Smooth muscle cell (in vitro differentiated cells): ENCODE measurements at regions not wholly inside any gene's neighbourhood (a gene's known extent, or its start where the extent isn't known, plus 50 kb on each side); places are given as distances from the start of the nearest gene placed in this dataset.

Experiments
- DNase-seq: peaks from one replicate; lab custom pipeline; 2025; ENCODE audit not compliant: unreplicated experiment; lab: John Stamatoyannopoulos, UW
- H2AFZ ChIP-seq: fragments of 200-600 bp; sonication (generic); 2 replicates; pipeline ENCODE4 v1.6.0; 2016; ENCODE audit warnings: antibody characterized with exemption, low read depth, mild to moderate bottlenecking
- H3F3A ChIP-seq: fragments of 200-600 bp; sonication (generic); 2 replicates; pipeline ENCODE4 v1.6.0; 2017; ENCODE audit warnings: antibody characterized with exemption, low read depth
- H3K27ac ChIP-seq: fragments of 200-600 bp; sonication (generic); 2 replicates; pipeline ENCODE4 v1.5.1; 2016; ENCODE audit warnings: low read depth, mild to moderate bottlenecking
- H3K27me3 ChIP-seq: fragments of 200-600 bp; sonication (generic); 2 replicates; pipeline ENCODE4 v1.6.1; 2016; ENCODE audit warnings: low read depth, mild to moderate bottlenecking
- H3K36me3 ChIP-seq: fragments of 200-600 bp; sonication (generic); 2 replicates; pipeline ENCODE4 v1.5.1; 2016; ENCODE audit warnings: low read depth
- H3K4me1 ChIP-seq: fragments of 200-600 bp; sonication (generic); 2 replicates; pipeline ENCODE4 v1.5.1; 2016; ENCODE audit warnings: low read depth
- H3K4me2 ChIP-seq: fragments of 200-600 bp; sonication (generic); 2 replicates; pipeline ENCODE4 v1.6.0; 2016; ENCODE audit warnings: mild to moderate bottlenecking
- H3K4me3 ChIP-seq: fragments of 200-600 bp; sonication (generic); 2 replicates; pipeline ENCODE4 v1.5.1; 2016; ENCODE audit warnings: mild to moderate bottlenecking
- H3K79me2 ChIP-seq: fragments of 200-600 bp; sonication (generic); 2 replicates; pipeline ENCODE4 v1.6.0; 2016; ENCODE audit warnings: low read depth, mild to moderate bottlenecking
- H3K9ac ChIP-seq: fragments of 200-600 bp; sonication (generic); 2 replicates; pipeline ENCODE4 v1.6.0; 2016; ENCODE audit warnings: low read depth
- H3K9me3 ChIP-seq: fragments of 200-600 bp; sonication (generic); replicated peaks from 2 replicates; pipeline ENCODE4 v1.5.1; 2016; ENCODE audit warnings: low read depth
- H4K20me1 ChIP-seq: fragments of 200-600 bp; sonication (generic); 2 replicates; pipeline ENCODE4 v1.6.0; 2016; ENCODE audit warnings: low read depth
- WGBS: methylation state at CpG from one replicate; pipeline ENCODE4 v1.1.7; 2016; ENCODE audit warnings: low lambda C conversion rate; 5-methylcytosine and 5-hydroxymethylcytosine counted together
- TF ChIP-seq, protein P1 (sequence below): fragments of 200-600 bp; sonication (generic); IDR thresholded peaks from 2 replicates; pipeline ENCODE4 v1.5.1; 2017; ENCODE audit warnings: borderline replicate concordance, mild to moderate bottlenecking, antibody characterized with exemption; ENCODE audit not compliant: insufficient read depth, poor library complexity, severe bottlenecking

DNA sequence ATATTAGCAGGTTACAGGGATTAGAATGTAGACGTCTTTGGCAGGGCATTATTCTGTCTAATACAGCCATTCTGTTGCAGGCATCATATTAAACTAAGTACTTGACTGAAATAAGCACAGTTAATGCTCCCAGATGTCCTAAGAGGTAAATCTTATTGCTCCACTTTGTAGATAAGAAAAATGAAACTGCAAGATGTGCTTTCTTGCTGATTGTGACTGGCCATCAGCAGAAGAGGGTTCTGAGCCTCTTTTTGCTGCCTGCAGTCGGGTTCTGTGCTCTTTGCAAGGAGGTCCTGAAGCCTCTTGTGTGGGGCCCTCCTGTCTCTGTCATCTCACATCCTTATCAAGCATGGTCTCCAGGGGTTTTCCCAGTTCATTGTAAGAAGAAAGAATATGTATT, 167.1 kb downstream of the KCNJ2 start:
- H3K36me3 ChIP-seq: no peaks in the 10 kb centered on the region
- no peaks in the 10 kb centered on the region for H3K9me3 ChIP-seq
- WGBS: 45% methylated on average over 2 of the region's 2 CpGs

DNA sequence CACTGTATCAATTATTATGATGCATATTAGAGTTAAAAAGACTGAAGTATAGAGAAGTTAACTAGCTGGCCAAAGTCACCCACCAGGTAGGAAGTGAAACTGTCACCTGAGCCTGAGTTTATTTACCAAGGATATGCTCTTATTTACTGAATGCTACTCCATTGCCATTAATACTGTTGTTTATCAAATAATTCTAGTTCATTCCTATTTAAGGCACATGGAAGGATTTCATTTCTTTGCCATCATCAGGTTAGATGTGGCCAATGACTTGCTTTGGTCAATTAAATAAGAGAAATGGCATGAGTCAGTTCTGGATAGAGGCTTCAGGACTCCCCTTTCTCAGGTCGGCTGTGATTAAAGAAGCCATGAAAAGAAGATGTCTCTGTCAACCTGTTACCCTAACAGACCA, 169.6 kb downstream of the KCNJ2 start:
- no peaks in the 10 kb centered on the region for H3K4me1 ChIP-seq
- WGBS: 95% methylated on average over 1 of the region's 1 CpG
- H3K9ac ChIP-seq: no peak overlapping the region
- no peak for DNase-seq
- no peaks in the 10 kb centered on the region for H3K9me3 ChIP-seq
- H3K4me2 ChIP-seq: no peak overlapping the region
- no peaks in the 10 kb centered on the region for H3K36me3 ChIP-seq
- H3K27me3 ChIP-seq: peaks cover 6% of the 10 kb centered on the region
- H3F3A ChIP-seq: no peaks in the 10 kb centered on the region
- TF ChIP-seq, protein P1, sequence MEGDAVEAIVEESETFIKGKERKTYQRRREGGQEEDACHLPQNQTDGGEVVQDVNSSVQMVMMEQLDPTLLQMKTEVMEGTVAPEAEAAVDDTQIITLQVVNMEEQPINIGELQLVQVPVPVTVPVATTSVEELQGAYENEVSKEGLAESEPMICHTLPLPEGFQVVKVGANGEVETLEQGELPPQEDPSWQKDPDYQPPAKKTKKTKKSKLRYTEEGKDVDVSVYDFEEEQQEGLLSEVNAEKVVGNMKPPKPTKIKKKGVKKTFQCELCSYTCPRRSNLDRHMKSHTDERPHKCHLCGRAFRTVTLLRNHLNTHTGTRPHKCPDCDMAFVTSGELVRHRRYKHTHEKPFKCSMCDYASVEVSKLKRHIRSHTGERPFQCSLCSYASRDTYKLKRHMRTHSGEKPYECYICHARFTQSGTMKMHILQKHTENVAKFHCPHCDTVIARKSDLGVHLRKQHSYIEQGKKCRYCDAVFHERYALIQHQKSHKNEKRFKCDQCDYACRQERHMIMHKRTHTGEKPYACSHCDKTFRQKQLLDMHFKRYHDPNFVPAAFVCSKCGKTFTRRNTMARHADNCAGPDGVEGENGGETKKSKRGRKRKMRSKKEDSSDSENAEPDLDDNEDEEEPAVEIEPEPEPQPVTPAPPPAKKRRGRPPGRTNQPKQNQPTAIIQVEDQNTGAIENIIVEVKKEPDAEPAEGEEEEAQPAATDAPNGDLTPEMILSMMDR: no peak
- H2AFZ ChIP-seq: no peak overlapping the region
- H4K20me1 ChIP-seq: no peaks in the 10 kb centered on the region
- no peak overlapping the region for H3K27ac ChIP-seq
- no peaks in the 10 kb centered on the region for H3K79me2 ChIP-seq
- no peak overlapping the region for H3K4me3 ChIP-seq

More for the DNA sequence above, 167.1 kb downstream of the KCNJ2 start:
- H3K27me3 ChIP-seq: peaks cover 6% of the 10 kb centered on the region
- no peaks in the 10 kb centered on the region for H3F3A ChIP-seq
- no peak overlapping the region for H3K27ac ChIP-seq
- H3K79me2 ChIP-seq: no peaks in the 10 kb centered on the region
- TF ChIP-seq, protein P1: no peak
- no peak overlapping the region for H3K9ac ChIP-seq
- no peak overlapping the region for H3K4me2 ChIP-seq
- no peak overlapping the region for H3K4me3 ChIP-seq
- no peak overlapping the region for H2AFZ ChIP-seq
- H4K20me1 ChIP-seq: no peaks in the 10 kb centered on the region
- no peak for DNase-seq
- H3K4me1 ChIP-seq: no peaks in the 10 kb centered on the region

DNA sequence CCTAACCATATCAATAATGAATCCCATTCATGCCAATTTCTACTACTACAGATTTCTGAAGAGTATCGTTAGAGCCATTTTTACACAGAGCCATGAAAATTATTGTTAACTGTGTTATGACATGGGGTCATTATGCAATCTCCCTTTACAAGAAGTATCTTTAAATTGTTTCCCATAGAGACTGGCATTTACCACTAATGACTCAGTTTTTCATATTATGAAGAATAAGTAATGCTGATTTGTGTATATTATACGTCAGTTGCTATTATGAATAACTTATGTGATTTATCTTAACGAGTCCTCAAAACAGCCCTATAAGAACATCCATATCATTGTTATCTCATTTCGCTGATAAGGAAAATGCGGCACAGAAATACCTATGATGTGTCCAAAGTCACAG, 173.8 kb downstream of the KCNJ2 start:
- Histone ChIP-seq H3K27me3 (no peaks in the 10 kb centered on the region), H3K27ac (no peak overlapping the region), H3F3A (no peaks in the 10 kb centered on the region), H3K4me1 (no peaks in the 10 kb centered on the region), H4K20me1 (no peaks in the 10 kb centered on the region), H3K4me2 (no peak overlapping the region), H2AFZ (no peak overlapping the region), H3K36me3 (no peaks in the 10 kb centered on the region), H3K79me2 (no peaks in the 10 kb centered on the region), H3K9ac (no peak overlapping the region), H3K9me3 (no peaks in the 10 kb centered on the region), H3K4me3 (no peak overlapping the region)
- 79% methylated on average over 5 of the region's 5 CpGs for WGBS
- TF ChIP-seq, protein P1: no peak
- no peak for DNase-seq

DNA sequence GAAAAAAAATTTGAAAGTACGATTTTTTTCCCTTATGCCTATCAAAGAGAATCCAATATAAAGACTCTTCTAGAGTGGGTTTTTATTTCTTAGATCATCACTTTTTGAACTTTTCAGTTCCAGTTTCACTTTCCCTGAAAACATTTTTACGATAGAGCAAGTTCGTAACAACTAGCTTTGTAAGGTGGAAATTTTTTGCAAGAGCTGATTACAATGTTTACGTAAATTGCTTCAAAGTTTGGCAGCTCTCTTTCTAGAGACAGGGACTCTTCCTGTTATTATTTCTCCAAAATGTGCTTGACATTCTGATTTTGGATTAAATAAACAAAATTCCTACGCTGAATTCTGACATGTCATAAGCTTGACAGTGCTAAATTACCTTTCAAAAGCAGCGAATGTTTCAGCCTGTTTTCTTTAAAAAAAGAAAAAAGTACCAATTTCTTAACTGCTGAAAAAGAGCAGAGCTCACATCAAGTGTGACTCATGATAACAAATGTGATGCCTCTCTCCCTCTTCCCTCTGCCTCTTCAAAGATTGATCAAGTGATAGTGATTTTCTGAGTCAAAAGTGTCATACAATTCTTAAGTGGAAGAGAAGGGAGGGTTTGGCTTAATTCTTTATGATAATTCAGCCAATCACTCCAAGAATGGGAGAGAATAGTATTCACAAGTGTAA, 175.2 kb downstream of the KCNJ2 start:
- Histone ChIP-seq H3K27me3 (no peaks in the 10 kb centered on the region), H4K20me1 (no peaks in the 10 kb centered on the region), H3K4me1 (no peaks in the 10 kb centered on the region), H3K9me3 (no peaks in the 10 kb centered on the region), H2AFZ (peak overlapping the region; percentile 60), H3K4me2 (peak overlapping the region; percentile 79), H3K79me2 (no peaks in the 10 kb centered on the region), H3F3A (no peaks in the 10 kb centered on the region), H3K9ac (no peak overlapping the region), H3K36me3 (no peaks in the 10 kb centered on the region), H3K27ac (peak overlapping the region; percentile 36), H3K4me3 (peak overlapping the region; percentile 42)
- TF ChIP-seq, protein P1: no peak
- 37% methylated on average over 6 of the region's 6 CpGs for WGBS
- no peak for DNase-seq
